Ishikawa (cell line): ENCODE measurements at regions not wholly inside any gene's neighbourhood (a gene's known extent, or its start where the extent isn't known, plus 50 kb on each side); places are given as distances from the start of the nearest gene placed in this dataset.

Source experiments
- CEBPB ChIP-seq: IDR thresholded peaks from 2 replicates; pipeline ENCODE4 v1.6.1; 2012
- CREB1 ChIP-seq: IDR thresholded peaks from 2 replicates; pipeline ENCODE4 v1.6.1; 2012; ENCODE audit warnings: low read depth
- EGR1 ChIP-seq: IDR thresholded peaks from 2 replicates; pipeline ENCODE4 v1.6.1; 2012
- EP300 ChIP-seq: IDR thresholded peaks from 2 replicates; pipeline ENCODE4 v1.6.1; 2012; ENCODE audit warnings: borderline replicate concordance
- FOXM1 ChIP-seq: IDR thresholded peaks from 2 replicates; pipeline ENCODE4 v1.6.1; 2012; ENCODE audit warnings: low read depth, borderline replicate concordance
- MAX ChIP-seq: IDR thresholded peaks from 2 replicates; pipeline ENCODE4 v1.6.1; 2012
- NFIC ChIP-seq: IDR thresholded peaks from 2 replicates; pipeline ENCODE4 v1.6.1; 2012
- RAD21 ChIP-seq: IDR thresholded peaks from 2 replicates; pipeline ENCODE4 v1.6.1; 2012; ENCODE audit warnings: low read depth
- REST ChIP-seq: IDR thresholded peaks from 2 replicates; pipeline ENCODE4 v1.6.1; 2012; ENCODE audit warnings: low read depth, mild to moderate bottlenecking
- TAF1 ChIP-seq: IDR thresholded peaks from 2 replicates; pipeline ENCODE4 v1.6.1; 2012; ENCODE audit warnings: low read depth, mild to moderate bottlenecking
- TCF12 ChIP-seq: IDR thresholded peaks from 2 replicates; pipeline ENCODE4 v1.6.1; 2012; ENCODE audit warnings: low read depth
- TEAD4 ChIP-seq: IDR thresholded peaks from 2 replicates; pipeline ENCODE4 v1.6.1; 2012
- USF1 ChIP-seq: IDR thresholded peaks from 2 replicates; pipeline ENCODE4 v1.6.1; 2012
- YY1 ChIP-seq: IDR thresholded peaks from 2 replicates; pipeline ENCODE4 v1.6.1; 2012; ENCODE audit warnings: low read depth
- ZBTB7A ChIP-seq: IDR thresholded peaks from 2 replicates; pipeline ENCODE4 v1.6.1; 2012; ENCODE audit warnings: low read depth

GRCh38 chr6:121020656-121021055, 313.6 kb downstream of the TBC1D32 start:
- TF ChIP-seq TAF1 (no peak), YY1 (no peak), MAX (no peak), REST (no peak), FOXM1 (no peak), TCF12 (no peak), EGR1 (no peak), EP300 (no peak), RAD21 (no peak), CREB1 (no peak), ZBTB7A (no peak), NFIC (no peak), TEAD4 (no peak), USF1 (no peak), CEBPB (no peak)

- no peak for TF ChIP-seq EP300
- no peak for TF ChIP-seq TAF1
- no peak for TF ChIP-seq MAX
- no peak for TF ChIP-seq REST
- no peak for TF ChIP-seq FOXM1
- TF ChIP-seq TEAD4, result no peak
- TF ChIP-seq RAD21, result no peak
These were observed 325.7 kb downstream of the TBC1D32 start for GRCh38 chr6:121008553-121008952.

GRCh38 chr6:121006024-121006423, 328.3 kb downstream of the TBC1D32 start:
- TF ChIP-seq EP300, result no peak
- no peak for TF ChIP-seq USF1
- no peak for TF ChIP-seq ZBTB7A
- TF ChIP-seq CEBPB, result no peak
- TF ChIP-seq CREB1, result no peak
- TF ChIP-seq FOXM1, result no peak
- no peak for TF ChIP-seq TAF1
- no peak for TF ChIP-seq EGR1
- TF ChIP-seq YY1, result no peak
- TF ChIP-seq NFIC, result no peak
- no peak for TF ChIP-seq RAD21
- no peak for TF ChIP-seq TEAD4
- no peak for TF ChIP-seq TCF12
- no peak for TF ChIP-seq REST

- TF ChIP-seq ZBTB7A (no peak), RAD21 (no peak), CEBPB (no peak), MAX (no peak), EGR1 (no peak), TAF1 (no peak), CREB1 (no peak), REST (no peak), USF1 (no peak), TCF12 (no peak), TEAD4 (no peak), NFIC (no peak), EP300 (no peak), YY1 (no peak), FOXM1 (no peak)
These were observed 333.9 kb downstream of the TBC1D32 start for GRCh38 chr6:121000381-121000780.
